GM06990 (cell line): ENCODE measurements at regions not wholly inside any gene's neighbourhood (a gene's known extent, or its start where the extent isn't known, plus 50 kb on each side); places are given as distances from the start of the nearest gene placed in this dataset.
"Not testable (repeated sequence)": the region's sequence is repeated elsewhere in the genome, so short reads cannot be mapped to it uniquely, and the experiment has no call there.

ENCODE experiments used
- DNase-seq: peaks from one replicate; pipeline ENCODE4 v3.0.0-alpha.2; 2011; ENCODE audit not compliant: insufficient read length; ENCODE audit errors: extremely low read depth
- H3K27me3 ChIP-seq: replicated peaks from 2 replicates; pipeline ENCODE4 v1.6.0; 2011; ENCODE audit warnings: low read length; ENCODE audit not compliant: control insufficient read depth, insufficient read depth
- H3K36me3 ChIP-seq: 2 replicates; pipeline ENCODE4 v1.5.1; 2011; ENCODE audit warnings: low read length; ENCODE audit not compliant: control insufficient read depth, insufficient read depth
- H3K4me3 ChIP-seq: replicated peaks from 2 replicates; pipeline ENCODE4 v1.5.1; 2011; ENCODE audit warnings: low read depth, mild to moderate bottlenecking, control low read depth, low read length
- CTCF ChIP-seq: IDR thresholded peaks from 2 replicates; pipeline ENCODE4 v1.5.1; 2011; ENCODE audit warnings: low read length, control low read depth, mild to moderate bottlenecking, inconsistent platforms; ENCODE audit not compliant: insufficient read depth, poor library complexity, severe bottlenecking

- Histone ChIP-seq H3K36me3 (no peaks in the 10 kb centered on the region), H3K4me3 (no peak overlapping the region), H3K27me3 (no peaks in the 10 kb centered on the region; the same call in 1 of the 2 replicates)
- no peak for TF ChIP-seq CTCF
- no peak for DNase-seq
Observed at GRCh38 chr1:8226747-8227146, 91.2 kb upstream of the SLC45A1 start.

- not testable (repeated sequence) for H3K27me3 ChIP-seq, DNase-seq, H3K36me3 ChIP-seq, H3K4me3 ChIP-seq
Observed at GRCh38 chr1:8226024-8226423, 91.9 kb upstream of the SLC45A1 start.

- DNase-seq: no peak
- TF ChIP-seq CTCF: no peak
- Histone ChIP-seq H3K27me3 (no peaks in the 10 kb centered on the region; the same call in 1 of the 2 replicates), H3K4me3 (no peak overlapping the region), H3K36me3 (no peaks in the 10 kb centered on the region)
Observed at GRCh38 chr1:8223526-8223925, 94.4 kb upstream of the SLC45A1 start.

GRCh38 chr1:8222789-8223188, 95.1 kb upstream of the SLC45A1 start:
- no peaks in the 10 kb centered on the region for H3K36me3 ChIP-seq
- no peak for DNase-seq
- TF ChIP-seq CTCF: no peak
- no peaks in the 10 kb centered on the region; the same call in 1 of the 2 replicates for H3K27me3 ChIP-seq
- H3K4me3 ChIP-seq: no peak overlapping the region

GRCh38 chr1:8219530-8219929, 98.4 kb upstream of the SLC45A1 start:
- no peak for TF ChIP-seq CTCF
- no peak for DNase-seq
- H3K36me3 ChIP-seq: no peaks in the 10 kb centered on the region
- H3K27me3 ChIP-seq: no peaks in the 10 kb centered on the region
- no peak overlapping the region for H3K4me3 ChIP-seq

- DNase-seq: no peak
- Histone ChIP-seq H3K27me3 (no peaks in the 10 kb centered on the region), H3K36me3 (no peaks in the 10 kb centered on the region), H3K4me3 (no peak overlapping the region)
- TF ChIP-seq CTCF: no peak
Observed at GRCh38 chr1:8218351-8219092, 99.4 kb upstream of the SLC45A1 start.
